Stimulated activated naive CD8-positive, alpha-beta T cell treated with anti-CD3 and anti-CD28 coated beads, Interleukin-15, amount 100 ng/mL, for 72 hours (primary cell): ENCODE measurements at regions not wholly inside any gene's neighbourhood (a gene's known extent, or its start where the extent isn't known, plus 50 kb on each side); places are given as distances from the start of the nearest gene placed in this dataset.

Experiments
- ATAC-seq: fragments of 150-1000 bp; cut with Tn5 transposase; 2 replicates; pipeline ENCODE4 v1.10.0; 2021; ENCODE audit warnings: mild to moderate bottlenecking, moderate library complexity
- DNase-seq, 2 donors: peaks; one replicate each; pipeline ENCODE4 v3.0.0; 2021 to 2022
- H3K27ac Mint-ChIP-seq, 2 donors: one replicate each; pipeline ENCODE4 v1.8.0; 2022; ENCODE audit warnings: mild to moderate bottlenecking in 2 of 2, mixed read lengths in 2 of 2, moderate library complexity in 2 of 2
- H3K27me3 Mint-ChIP-seq: one replicate; pipeline ENCODE4 v1.8.0; 2022; ENCODE audit warnings: mixed read lengths
- H3K4me1 Mint-ChIP-seq: one replicate; pipeline ENCODE4 v1.8.0; 2022; ENCODE audit warnings: mild to moderate bottlenecking, mixed read lengths
- H3K4me3 Mint-ChIP-seq, 2 donors: one replicate each; pipeline ENCODE4 v1.8.0; 2022; ENCODE audit warnings: mild to moderate bottlenecking in 2 of 2, mixed read lengths in 2 of 2, moderate library complexity in 1 of 2
- H3K9me3 Mint-ChIP-seq, 2 donors: one replicate each; pipeline ENCODE4 v1.8.0; 2022; ENCODE audit warnings: mixed read lengths in 2 of 2

- no peaks in the 10 kb centered on the region for H3K4me1 Mint-ChIP-seq
- no peaks in the 10 kb centered on the region for H3K27me3 Mint-ChIP-seq
- H3K4me3 Mint-ChIP-seq = no peak overlapping the region
- DNase-seq (no peak), ATAC-seq (no peak)
- no peak overlapping the region for H3K27ac Mint-ChIP-seq
- H3K9me3 Mint-ChIP-seq = peaks cover 5 to 17% of the 10 kb centered on the region in 2 donors
Observed at GRCh38 chr13:89784161-89784809, 1563.2 kb upstream of the MIR17HG start.

DNA sequence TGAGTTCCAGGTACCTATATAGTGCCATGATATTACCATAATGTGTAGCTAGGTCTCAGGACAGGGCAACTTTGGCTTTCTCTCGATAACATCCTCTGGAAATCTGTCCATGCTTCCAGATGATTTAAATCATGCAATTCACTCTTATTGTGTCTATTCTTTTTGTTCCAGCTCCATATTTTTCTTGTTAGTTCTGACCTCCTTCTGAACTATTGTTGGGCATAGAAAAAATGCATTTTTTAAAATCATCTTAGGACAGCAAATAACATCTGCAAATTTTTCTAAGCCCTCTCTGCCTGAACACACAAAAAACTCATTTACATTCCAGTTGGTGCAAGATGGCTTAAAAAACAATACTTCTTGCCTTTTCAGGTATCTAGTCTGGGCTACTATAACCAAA is 1561.0 kb upstream of the MIR17HG start:
- no peak for DNase-seq
- Mint-ChIP-seq H3K4me1 (no peaks in the 10 kb centered on the region), H3K27me3 (no peaks in the 10 kb centered on the region), H3K27ac (no peak overlapping the region), H3K4me3 (no peak overlapping the region), H3K9me3 (peaks cover under 1 to 10% of the 10 kb centered on the region in 2 donors)
- ATAC-seq = no peak

DNA sequence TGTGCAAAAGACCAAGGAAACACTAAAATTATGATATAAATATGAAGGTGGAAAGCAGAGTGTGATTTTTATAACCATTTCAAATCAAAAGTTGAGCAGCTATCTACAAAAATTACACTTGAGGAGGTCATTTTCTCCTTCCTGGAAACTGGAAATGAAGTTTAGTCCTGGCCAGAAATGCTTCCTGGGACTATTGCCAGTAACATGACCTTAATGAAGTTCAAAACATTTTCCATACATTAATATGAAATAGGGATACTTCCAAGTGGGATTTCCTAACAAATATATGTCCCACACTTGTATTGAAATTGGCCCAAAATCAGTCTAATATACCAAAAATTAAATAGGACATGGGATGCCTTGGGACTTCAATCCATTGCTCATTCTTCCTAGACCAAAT is 1556.8 kb upstream of the MIR17HG start:
- Mint-ChIP-seq H3K4me1 (no peaks in the 10 kb centered on the region), H3K27me3 (no peaks in the 10 kb centered on the region), H3K4me3 (no peak overlapping the region), H3K27ac (no peak overlapping the region), H3K9me3 (peaks cover 0 to 10% of the 10 kb centered on the region in 2 donors)
- no peak for ATAC-seq
- DNase-seq = no peak

DNA sequence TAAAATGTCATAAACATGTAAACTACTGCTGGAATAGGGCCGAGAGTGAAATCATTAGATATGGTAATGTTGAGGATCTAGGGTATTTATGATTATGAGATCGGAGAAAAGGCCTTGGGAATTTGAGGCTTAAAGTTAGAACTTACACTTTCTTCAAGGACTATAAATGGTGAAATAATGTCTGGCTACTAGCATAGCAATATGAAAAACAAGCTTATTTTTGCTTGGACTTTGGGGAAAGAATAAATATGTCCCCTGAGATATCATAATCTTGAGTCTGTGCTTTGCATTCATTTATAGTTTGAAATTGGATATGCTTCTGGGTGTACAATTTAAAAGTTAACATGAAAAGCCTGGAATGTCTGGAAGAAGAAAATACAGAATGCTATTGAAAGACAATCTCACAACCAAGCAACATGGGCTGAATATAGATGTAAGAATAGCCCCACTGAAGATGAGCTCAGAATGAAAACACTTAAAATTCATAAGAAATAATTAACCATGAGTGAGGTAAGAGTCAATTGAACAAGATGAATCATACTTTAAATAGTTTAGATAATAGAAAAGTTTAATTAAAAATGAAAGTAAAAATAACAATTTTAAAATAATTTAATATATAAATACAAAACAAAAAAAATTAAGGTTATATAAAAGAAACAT is 1555.4 kb upstream of the MIR17HG start:
- Mint-ChIP-seq H3K27ac (no peak overlapping the region), H3K27me3 (no peaks in the 10 kb centered on the region), H3K9me3 (peaks cover 0 to 18% of the 10 kb centered on the region in 2 donors), H3K4me1 (no peaks in the 10 kb centered on the region), H3K4me3 (no peak overlapping the region)
- DNase-seq = no peak
- ATAC-seq = no peak

- Mint-ChIP-seq H3K9me3 (peaks cover 7 to 22% of the 10 kb centered on the region in 2 donors), H3K4me1 (no peaks in the 10 kb centered on the region), H3K27me3 (no peaks in the 10 kb centered on the region), H3K27ac (no peak overlapping the region), H3K4me3 (no peak overlapping the region)
- DNase-seq = no peak
- no peak for ATAC-seq
Observed at GRCh38 chr13:89796196-89796595, 1551.3 kb upstream of the MIR17HG start.

GRCh38 chr13:89803839-89804238 is 1543.6 kb upstream of the MIR17HG start:
- no peak for DNase-seq
- no peaks in the 10 kb centered on the region for H3K27me3 Mint-ChIP-seq
- ATAC-seq = no peak
- H3K4me1 Mint-ChIP-seq = no peaks in the 10 kb centered on the region
- H3K9me3 Mint-ChIP-seq = peaks cover 8 to 20% of the 10 kb centered on the region in 2 donors
- H3K4me3 Mint-ChIP-seq = no peak overlapping the region
- no peak overlapping the region for H3K27ac Mint-ChIP-seq

- no peak for DNase-seq
- ATAC-seq = no peak
- Mint-ChIP-seq H3K27me3 (no peaks in the 10 kb centered on the region), H3K27ac (no peak overlapping the region), H3K4me3 (no peak overlapping the region), H3K9me3 (peaks cover 8 to 13% of the 10 kb centered on the region in 2 donors), H3K4me1 (no peaks in the 10 kb centered on the region)
Observed at GRCh38 chr13:89806594-89806993, 1540.9 kb upstream of the MIR17HG start.

GRCh38 chr13:89812856-89813255 is 1534.6 kb upstream of the MIR17HG start:
- H3K27me3 Mint-ChIP-seq = no peaks in the 10 kb centered on the region
- DNase-seq = no peak
- no peaks in the 10 kb centered on the region for H3K4me1 Mint-ChIP-seq
- H3K9me3 Mint-ChIP-seq = peaks cover 7 to 21% of the 10 kb centered on the region in 2 donors
- H3K4me3 Mint-ChIP-seq = no peak overlapping the region
- no peak overlapping the region for H3K27ac Mint-ChIP-seq
- no peak for ATAC-seq

DNA sequence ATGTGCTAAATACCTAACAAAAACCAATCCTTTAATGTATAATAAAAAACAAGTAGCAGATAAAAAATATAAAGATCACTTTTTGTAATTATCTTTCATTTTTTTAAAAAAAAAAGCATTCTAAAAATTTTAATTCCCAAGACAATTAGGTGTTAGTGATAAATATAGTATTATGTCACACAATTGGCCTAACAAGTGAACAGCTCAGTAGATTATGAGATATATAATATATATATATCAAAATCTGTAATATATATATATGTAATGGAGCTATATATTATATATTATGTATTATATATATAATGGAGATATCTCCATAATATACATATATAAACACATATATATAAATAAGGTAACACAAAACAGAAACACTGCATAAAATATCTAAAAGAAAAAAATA is 1531.1 kb upstream of the MIR17HG start:
- DNase-seq = no peak
- no peak overlapping the region for H3K4me3 Mint-ChIP-seq
- H3K27ac Mint-ChIP-seq = no peak overlapping the region
- no peaks in the 10 kb centered on the region for H3K27me3 Mint-ChIP-seq
- no peak for ATAC-seq
- H3K4me1 Mint-ChIP-seq = no peaks in the 10 kb centered on the region
- peaks cover 11 to 35% of the 10 kb centered on the region in 2 donors for H3K9me3 Mint-ChIP-seq

GRCh38 chr13:89822467-89822866 is 1525.0 kb upstream of the MIR17HG start:
- no peak overlapping the region for H3K4me3 Mint-ChIP-seq
- no peaks in the 10 kb centered on the region for H3K4me1 Mint-ChIP-seq

DNA sequence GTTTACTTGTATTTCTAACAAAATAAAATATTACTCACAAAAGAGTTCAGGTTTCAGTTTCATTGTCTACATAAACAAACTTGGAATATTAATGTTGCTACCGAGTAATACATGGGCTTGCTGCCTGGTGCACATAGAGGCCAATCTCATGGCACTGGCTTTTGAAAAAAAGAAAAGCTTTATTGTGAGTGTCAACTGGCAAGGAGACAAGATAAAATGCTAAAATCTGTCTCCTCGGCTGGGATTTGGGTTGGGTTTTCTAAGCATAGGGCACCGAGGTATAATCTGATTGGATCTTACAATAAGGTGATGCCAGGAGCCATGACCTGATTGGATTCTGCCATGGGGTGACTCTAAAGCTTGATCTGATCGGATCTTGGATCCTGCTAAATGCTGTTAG is 1519.9 kb upstream of the MIR17HG start:
- DNase-seq = no peak
- H3K27me3 Mint-ChIP-seq = no peaks in the 10 kb centered on the region
- peaks cover 0 to 1% of the 10 kb centered on the region in 2 donors for H3K9me3 Mint-ChIP-seq
- no peak overlapping the region for H3K27ac Mint-ChIP-seq
- no peak for ATAC-seq
- no peak overlapping the region for H3K4me3 Mint-ChIP-seq
- H3K4me1 Mint-ChIP-seq = no peaks in the 10 kb centered on the region

More at GRCh38 chr13:89822467-89822866, 1525.0 kb upstream of the MIR17HG start:
- H3K27me3 Mint-ChIP-seq = no peaks in the 10 kb centered on the region
- no peak for ATAC-seq
- peaks cover 9 to 18% of the 10 kb centered on the region in 2 donors for H3K9me3 Mint-ChIP-seq
- no peak for DNase-seq
- H3K27ac Mint-ChIP-seq = no peak overlapping the region

DNA sequence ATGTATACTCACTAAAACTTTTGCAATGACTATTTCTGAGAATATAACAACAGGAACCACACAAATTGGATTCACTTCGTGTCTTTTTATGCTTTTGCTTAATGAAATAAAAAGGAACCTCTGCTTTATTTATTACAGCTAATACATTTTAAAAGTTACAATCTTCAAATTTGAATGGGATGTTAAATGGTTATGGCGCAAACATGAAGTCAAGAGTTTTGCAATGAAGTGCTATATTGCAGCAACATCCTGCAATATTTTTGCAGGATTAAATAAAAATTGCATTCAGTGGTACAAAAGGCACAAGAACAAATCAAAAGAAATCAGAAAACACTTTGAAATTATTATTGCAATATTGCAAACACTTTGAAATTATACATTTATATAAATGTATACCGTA is 1519.0 kb upstream of the MIR17HG start:
- H3K27ac Mint-ChIP-seq = no peak overlapping the region
- H3K4me3 Mint-ChIP-seq = no peak overlapping the region
- no peaks in the 10 kb centered on the region for H3K27me3 Mint-ChIP-seq
- DNase-seq (no peak), ATAC-seq (no peak)
- no peaks in the 10 kb centered on the region for H3K9me3 Mint-ChIP-seq
- H3K4me1 Mint-ChIP-seq = no peaks in the 10 kb centered on the region

DNA sequence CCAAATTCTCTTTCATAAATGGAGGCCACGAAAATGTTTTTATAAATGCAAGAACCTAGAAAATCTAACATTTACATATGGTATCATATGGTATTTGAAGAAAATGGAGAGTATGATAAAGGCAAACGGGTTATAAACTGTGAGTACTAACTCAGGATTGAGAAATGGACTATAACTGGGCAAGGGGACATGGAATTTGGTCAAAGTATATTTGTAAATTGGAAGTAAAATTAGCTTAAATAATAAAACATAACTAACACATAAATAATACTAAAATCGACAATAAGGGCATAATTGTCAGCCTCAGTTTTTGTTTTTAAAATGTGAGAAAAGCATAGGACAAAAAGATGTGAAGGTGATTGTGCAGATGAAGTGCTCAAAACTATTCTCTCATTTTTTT is 1516.3 kb upstream of the MIR17HG start:
- H3K4me1 Mint-ChIP-seq = no peaks in the 10 kb centered on the region
- DNase-seq (no peak), ATAC-seq (no peak)
- H3K27me3 Mint-ChIP-seq = no peaks in the 10 kb centered on the region
- H3K27ac Mint-ChIP-seq = no peak overlapping the region
- peaks cover 0 to 1% of the 10 kb centered on the region in 2 donors for H3K9me3 Mint-ChIP-seq
- no peak overlapping the region for H3K4me3 Mint-ChIP-seq

- H3K27ac Mint-ChIP-seq = no peak overlapping the region
- no peak overlapping the region for H3K4me3 Mint-ChIP-seq
- DNase-seq (no peak), ATAC-seq (no peak)
- H3K9me3 Mint-ChIP-seq = peaks cover 4 to 14% of the 10 kb centered on the region in 2 donors
- H3K4me1 Mint-ChIP-seq = no peaks in the 10 kb centered on the region
- H3K27me3 Mint-ChIP-seq = no peaks in the 10 kb centered on the region
Observed at GRCh38 chr13:89832827-89833226, 1514.7 kb upstream of the MIR17HG start.

GRCh38 chr13:89843621-89844020 is 1503.9 kb upstream of the MIR17HG start:
- Mint-ChIP-seq H3K27me3 (no peaks in the 10 kb centered on the region), H3K9me3 (peaks cover 5 to 6% of the 10 kb centered on the region in 2 donors), H3K27ac (no peak overlapping the region), H3K4me1 (no peaks in the 10 kb centered on the region), H3K4me3 (no peak overlapping the region)
- ATAC-seq (no peak), DNase-seq (no peak)

DNA sequence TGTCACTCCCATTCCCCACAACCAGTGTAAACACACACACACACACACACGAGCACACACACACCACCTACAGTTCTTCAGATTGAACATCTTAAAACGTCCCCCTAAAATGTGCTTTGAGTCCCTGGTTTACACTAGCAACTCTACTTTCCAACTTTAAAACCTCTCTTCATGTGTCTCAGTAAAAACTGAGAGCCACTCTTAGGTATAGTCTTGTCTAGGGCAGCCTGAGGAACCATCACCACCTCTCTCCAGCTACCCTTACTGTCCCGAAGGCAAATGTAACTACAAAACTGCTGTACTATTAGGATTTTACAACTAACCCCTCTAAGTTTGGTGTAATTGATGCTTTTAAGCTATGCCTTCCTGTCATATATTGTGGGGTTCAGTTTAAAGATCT is 1501.6 kb upstream of the MIR17HG start:
- H3K27ac Mint-ChIP-seq = no peak overlapping the region
- H3K4me1 Mint-ChIP-seq = no peaks in the 10 kb centered on the region
- peaks cover 7 to 9% of the 10 kb centered on the region in 2 donors for H3K9me3 Mint-ChIP-seq
- no peak for DNase-seq
- H3K4me3 Mint-ChIP-seq = no peak overlapping the region
- no peak for ATAC-seq
- H3K27me3 Mint-ChIP-seq = no peaks in the 10 kb centered on the region
